Gastrocnemius medialis (tissue), 4 donors: ENCODE measurements at regions not wholly inside any gene's neighbourhood (a gene's known extent, or its start where the extent isn't known, plus 50 kb on each side); places are given as distances from the start of the nearest gene placed in this dataset.

Source experiments
- POLR2A ChIP-seq, 2 donors: fragments of 450-650 bp; IDR thresholded peaks; one replicate each; pipeline ENCODE4 v1.6.1; 2017; ENCODE audit warnings: antibody characterized with exemption in 2 of 2, mild to moderate bottlenecking in 2 of 2, moderate library complexity in 2 of 2
- TF ChIP-seq, protein P1 (sequence below), 5 experiments: fragments of 450-650 bp in 3 of 5; fragments of 200-600 bp in 2 of 5; sonication (generic) in 2 of 5; IDR thresholded peaks in 4 of 5; conservative IDR thresholded peaks in 1 of 5; 1 replicate in 4 of 5; 2 replicates in 1 of 5; pipeline ENCODE4 v1.5.1; 2016 to 2019; ENCODE audit warnings: antibody characterized with exemption in 5 of 5, mild to moderate bottlenecking in 3 of 5, moderate library complexity in 3 of 5

DNA sequence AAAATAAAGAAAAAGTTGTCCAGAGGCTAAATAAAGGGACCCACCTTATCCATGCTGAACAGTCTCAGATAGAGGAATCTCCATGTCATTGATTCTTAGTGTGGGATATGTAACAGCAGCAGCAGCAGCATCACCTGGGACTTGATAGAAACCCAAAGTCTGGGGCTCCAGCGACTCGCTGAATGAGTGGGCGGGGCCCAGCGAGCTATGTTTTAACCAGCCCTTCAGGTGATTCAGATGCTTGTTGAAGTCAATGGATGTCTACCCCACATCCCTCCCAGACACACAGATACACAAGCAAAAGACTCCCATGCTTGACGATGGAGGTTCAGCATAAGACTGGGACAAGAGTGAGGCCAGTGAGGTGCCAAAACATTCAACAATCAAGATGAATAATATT lies 298.6 kb downstream of the UBE3D start:
- TF ChIP-seq, protein P1, sequence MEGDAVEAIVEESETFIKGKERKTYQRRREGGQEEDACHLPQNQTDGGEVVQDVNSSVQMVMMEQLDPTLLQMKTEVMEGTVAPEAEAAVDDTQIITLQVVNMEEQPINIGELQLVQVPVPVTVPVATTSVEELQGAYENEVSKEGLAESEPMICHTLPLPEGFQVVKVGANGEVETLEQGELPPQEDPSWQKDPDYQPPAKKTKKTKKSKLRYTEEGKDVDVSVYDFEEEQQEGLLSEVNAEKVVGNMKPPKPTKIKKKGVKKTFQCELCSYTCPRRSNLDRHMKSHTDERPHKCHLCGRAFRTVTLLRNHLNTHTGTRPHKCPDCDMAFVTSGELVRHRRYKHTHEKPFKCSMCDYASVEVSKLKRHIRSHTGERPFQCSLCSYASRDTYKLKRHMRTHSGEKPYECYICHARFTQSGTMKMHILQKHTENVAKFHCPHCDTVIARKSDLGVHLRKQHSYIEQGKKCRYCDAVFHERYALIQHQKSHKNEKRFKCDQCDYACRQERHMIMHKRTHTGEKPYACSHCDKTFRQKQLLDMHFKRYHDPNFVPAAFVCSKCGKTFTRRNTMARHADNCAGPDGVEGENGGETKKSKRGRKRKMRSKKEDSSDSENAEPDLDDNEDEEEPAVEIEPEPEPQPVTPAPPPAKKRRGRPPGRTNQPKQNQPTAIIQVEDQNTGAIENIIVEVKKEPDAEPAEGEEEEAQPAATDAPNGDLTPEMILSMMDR (IDR thresholded peaks at IDR 0.05 in 4 of 5, conservative IDR thresholded peaks at IDR 0.05 in 1 of 5) = no peak
- no peak for TF ChIP-seq POLR2A (IDR thresholded peaks at IDR 0.05)
